Ishikawa (cell line): ENCODE measurements at regions not wholly inside any gene's neighbourhood (a gene's known extent, or its start where the extent isn't known, plus 50 kb on each side); places are given as distances from the start of the nearest gene placed in this dataset.

ENCODE experiments used
- EP300 ChIP-seq: IDR thresholded peaks from 2 replicates; pipeline ENCODE4 v1.6.1; 2012; ENCODE audit warnings: borderline replicate concordance
- FOXM1 ChIP-seq: IDR thresholded peaks from 2 replicates; pipeline ENCODE4 v1.6.1; 2012; ENCODE audit warnings: low read depth, borderline replicate concordance
- MAX ChIP-seq: IDR thresholded peaks from 2 replicates; pipeline ENCODE4 v1.6.1; 2012
- REST ChIP-seq: IDR thresholded peaks from 2 replicates; pipeline ENCODE4 v1.6.1; 2012; ENCODE audit warnings: low read depth, mild to moderate bottlenecking

- TF ChIP-seq MAX (no peak), EP300 (no peak), REST (no peak), FOXM1 (no peak)
Observed at GRCh38 chr4:140250989-140251552, 97.1 kb upstream of the MAML3 start.
